Smooth muscle cell (in vitro differentiated cells): ENCODE measurements at regions not wholly inside any gene's neighbourhood (a gene's known extent, or its start where the extent isn't known, plus 50 kb on each side); places are given as distances from the start of the nearest gene placed in this dataset.

Experiments used
- DNase-seq: peaks from one replicate; lab custom pipeline; 2025; ENCODE audit not compliant: unreplicated experiment; lab: John Stamatoyannopoulos, UW
- H2AFZ ChIP-seq: fragments of 200-600 bp; sonication (generic); 2 replicates; pipeline ENCODE4 v1.6.0; 2016; ENCODE audit warnings: antibody characterized with exemption, low read depth, mild to moderate bottlenecking
- H3F3A ChIP-seq: fragments of 200-600 bp; sonication (generic); 2 replicates; pipeline ENCODE4 v1.6.0; 2017; ENCODE audit warnings: antibody characterized with exemption, low read depth
- H3K27ac ChIP-seq: fragments of 200-600 bp; sonication (generic); 2 replicates; pipeline ENCODE4 v1.5.1; 2016; ENCODE audit warnings: low read depth, mild to moderate bottlenecking
- H3K27me3 ChIP-seq: fragments of 200-600 bp; sonication (generic); 2 replicates; pipeline ENCODE4 v1.6.1; 2016; ENCODE audit warnings: low read depth, mild to moderate bottlenecking
- H3K36me3 ChIP-seq: fragments of 200-600 bp; sonication (generic); 2 replicates; pipeline ENCODE4 v1.5.1; 2016; ENCODE audit warnings: low read depth
- H3K4me1 ChIP-seq: fragments of 200-600 bp; sonication (generic); 2 replicates; pipeline ENCODE4 v1.5.1; 2016; ENCODE audit warnings: low read depth
- H3K4me2 ChIP-seq: fragments of 200-600 bp; sonication (generic); 2 replicates; pipeline ENCODE4 v1.6.0; 2016; ENCODE audit warnings: mild to moderate bottlenecking
- H3K4me3 ChIP-seq: fragments of 200-600 bp; sonication (generic); 2 replicates; pipeline ENCODE4 v1.5.1; 2016; ENCODE audit warnings: mild to moderate bottlenecking
- H3K79me2 ChIP-seq: fragments of 200-600 bp; sonication (generic); 2 replicates; pipeline ENCODE4 v1.6.0; 2016; ENCODE audit warnings: low read depth, mild to moderate bottlenecking
- H3K9ac ChIP-seq: fragments of 200-600 bp; sonication (generic); 2 replicates; pipeline ENCODE4 v1.6.0; 2016; ENCODE audit warnings: low read depth
- H3K9me3 ChIP-seq: fragments of 200-600 bp; sonication (generic); replicated peaks from 2 replicates; pipeline ENCODE4 v1.5.1; 2016; ENCODE audit warnings: low read depth
- H4K20me1 ChIP-seq: fragments of 200-600 bp; sonication (generic); 2 replicates; pipeline ENCODE4 v1.6.0; 2016; ENCODE audit warnings: low read depth
- CTCF ChIP-seq: fragments of 200-600 bp; sonication (generic); IDR thresholded peaks from 2 replicates; pipeline ENCODE4 v1.5.1; 2017; ENCODE audit warnings: borderline replicate concordance, mild to moderate bottlenecking, antibody characterized with exemption; ENCODE audit not compliant: insufficient read depth, poor library complexity, severe bottlenecking
- WGBS: methylation state at CpG from one replicate; pipeline ENCODE4 v1.1.7; 2016; ENCODE audit warnings: low lambda C conversion rate; 5-methylcytosine and 5-hydroxymethylcytosine counted together

- H3K4me2 ChIP-seq: no peak overlapping the region
- H3K27ac ChIP-seq: no peak overlapping the region
- no peaks in the 10 kb centered on the region for H3K79me2 ChIP-seq
- no peak overlapping the region for H3K9ac ChIP-seq
- no peaks in the 10 kb centered on the region for H3K9me3 ChIP-seq
- DNase-seq: no peak
- no peak overlapping the region for H2AFZ ChIP-seq
- no peaks in the 10 kb centered on the region for H3K27me3 ChIP-seq
- H3F3A ChIP-seq: no peaks in the 10 kb centered on the region
- peaks cover 5% of the 10 kb centered on the region for H3K4me1 ChIP-seq
- WGBS: 80% methylated on average over 2 of the region's 2 CpGs
- H4K20me1 ChIP-seq: no peaks in the 10 kb centered on the region
- H3K36me3 ChIP-seq: no peaks in the 10 kb centered on the region
- H3K4me3 ChIP-seq: no peak overlapping the region
- no peak for TF ChIP-seq CTCF
These were observed 53.1 kb upstream of the THY1 start for GRCh38 chr11:119476038-119476437.

- Histone ChIP-seq H3F3A (no peaks in the 10 kb centered on the region), H3K79me2 (no peaks in the 10 kb centered on the region), H3K4me2 (no peak overlapping the region), H3K4me1 (peaks cover 11% of the 10 kb centered on the region), H3K27ac (peak overlapping the region; percentile 4), H3K9ac (no peak overlapping the region), H2AFZ (no peak overlapping the region), H4K20me1 (no peaks in the 10 kb centered on the region), H3K27me3 (no peaks in the 10 kb centered on the region), H3K9me3 (no peaks in the 10 kb centered on the region), H3K36me3 (no peaks in the 10 kb centered on the region), H3K4me3 (no peak overlapping the region)
- peak; percentile 30 for DNase-seq
- TF ChIP-seq CTCF: peak; percentile 93
- 37% methylated on average over 9 of the region's 9 CpGs for WGBS
These were observed 52.0 kb upstream of the THY1 start for GRCh38 chr11:119474682-119475596.

- H3K79me2 ChIP-seq: no peaks in the 10 kb centered on the region
- no peak for TF ChIP-seq CTCF
- H3K27ac ChIP-seq: no peak overlapping the region
- no peaks in the 10 kb centered on the region for H3K9me3 ChIP-seq
- peaks cover 11% of the 10 kb centered on the region for H3K4me1 ChIP-seq
- no peak for DNase-seq
- no peak overlapping the region for H3K4me3 ChIP-seq
- 92% methylated on average over 12 of the region's 12 CpGs for WGBS
- no peak overlapping the region for H3K9ac ChIP-seq
- no peaks in the 10 kb centered on the region for H3F3A ChIP-seq
- H3K4me2 ChIP-seq: no peak overlapping the region
- no peaks in the 10 kb centered on the region for H4K20me1 ChIP-seq
- H3K27me3 ChIP-seq: no peaks in the 10 kb centered on the region
- no peak overlapping the region for H2AFZ ChIP-seq
- no peaks in the 10 kb centered on the region for H3K36me3 ChIP-seq
These were observed 51.1 kb upstream of the THY1 start for GRCh38 chr11:119473901-119474681.
